LNCAP (cell line): ENCODE measurements at regions not wholly inside any gene's neighbourhood (a gene's known extent, or its start where the extent isn't known, plus 50 kb on each side); places are given as distances from the start of the nearest gene placed in this dataset.

Experiments used
- CTCF ChIP-seq: fragments of 450-650 bp; IDR thresholded peaks from 2 replicates; pipeline ENCODE4 v1.5.1; 2017; ENCODE audit warnings: mild to moderate bottlenecking

DNA sequence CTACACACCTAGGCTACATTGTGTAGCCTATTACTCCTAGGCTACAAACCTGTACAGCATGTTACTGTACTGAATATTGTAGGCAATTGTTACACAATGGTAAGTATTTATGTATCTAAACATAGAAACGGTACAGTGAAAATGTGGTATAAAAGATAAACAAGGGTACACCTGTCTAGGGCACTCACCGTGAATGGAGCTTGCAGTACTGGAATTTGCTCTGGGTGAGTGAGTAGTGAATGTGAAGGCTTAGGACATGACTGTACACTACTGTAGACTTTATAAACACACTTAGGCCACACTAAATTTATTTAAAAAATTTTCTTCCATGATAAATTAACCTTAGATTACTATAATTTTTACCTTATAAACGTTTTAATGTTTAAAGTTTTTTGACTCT, 171.7 kb upstream of the NCAM1 start:
- TF ChIP-seq CTCF, result no peak

GRCh38 chr11:112790286-112790685, 170.9 kb upstream of the NCAM1 start:
- no peak for TF ChIP-seq CTCF

- no peak for TF ChIP-seq CTCF
These were observed 169.2 kb upstream of the NCAM1 start for GRCh38 chr11:112792070-112792469.

- TF ChIP-seq CTCF, result no peak
These were observed 167.8 kb upstream of the NCAM1 start for GRCh38 chr11:112793416-112793815.

DNA sequence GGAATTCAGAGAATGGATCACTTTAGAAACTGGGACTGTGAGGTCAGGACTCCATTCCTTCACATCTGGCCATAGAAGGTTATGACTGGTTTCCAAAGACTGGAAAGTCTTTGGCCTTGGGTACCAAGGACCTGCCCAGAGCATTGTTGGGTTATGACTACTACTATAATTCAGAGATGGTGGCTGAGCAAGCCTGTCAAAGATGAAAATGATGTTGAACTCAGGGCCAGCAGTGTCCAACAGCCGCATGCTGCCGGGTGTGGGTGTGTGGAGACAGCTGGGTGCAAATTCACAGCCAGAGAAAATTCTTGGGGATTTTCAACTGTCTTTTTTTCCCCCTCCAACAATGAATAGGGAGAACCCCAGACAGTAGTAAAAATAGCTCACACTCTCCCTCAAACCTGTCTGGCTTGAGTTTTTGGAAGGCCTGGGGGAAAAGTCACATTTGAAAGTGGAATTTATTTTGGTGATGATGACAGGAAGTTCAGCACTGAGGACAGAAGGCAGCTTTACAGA, 166.8 kb upstream of the NCAM1 start:
- no peak for TF ChIP-seq CTCF

DNA sequence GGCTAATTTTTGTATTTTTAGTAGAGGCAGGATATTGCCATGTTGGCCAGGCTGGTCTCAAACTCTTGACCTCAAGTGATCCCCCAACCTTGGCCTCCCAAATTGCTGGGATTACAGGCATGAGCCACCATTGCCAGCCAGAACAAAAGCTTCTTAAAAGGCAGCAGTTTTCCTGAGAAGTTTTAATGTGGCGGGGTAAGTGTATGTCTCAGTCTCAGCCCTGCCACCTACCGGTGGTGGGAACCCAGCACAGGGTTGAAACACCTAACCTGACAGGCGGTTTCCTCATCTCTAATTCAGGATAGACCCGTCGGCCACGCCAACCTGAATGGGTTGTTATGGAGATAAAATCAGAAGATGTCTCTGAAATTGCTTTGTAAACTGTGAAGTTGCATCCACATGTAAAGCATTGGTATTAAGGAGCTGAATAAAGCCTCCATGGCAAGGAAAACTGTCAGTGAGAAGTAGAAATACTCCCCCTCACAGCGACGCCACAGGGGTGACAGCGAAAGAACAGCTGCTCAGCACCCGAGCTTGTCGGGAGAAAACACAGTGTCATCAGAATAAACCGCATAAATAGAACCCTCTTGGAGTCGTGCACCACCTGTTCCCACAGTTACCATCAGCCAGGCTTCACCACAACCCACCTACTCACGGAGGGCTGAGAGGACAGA, 165.9 kb upstream of the NCAM1 start:
- TF ChIP-seq CTCF, result peak; percentile 77

GRCh38 chr11:112795911-112796649, 165.1 kb upstream of the NCAM1 start:
- TF ChIP-seq CTCF, result no peak
